ENCODE measurements at regions not wholly inside any gene's neighbourhood (a gene's known extent, or its start where the extent isn't known, plus 50 kb on each side); places are given as distances from the start of the nearest gene placed in this dataset.

- intact Hi-C loops (cut with micrococcal nuclease) = no loop called here
- no peak overlapping the region for H3K4me3 ChIP-seq
- H3K79me2 ChIP-seq (ENCODE audit: control insufficient read depth, insufficient read depth, low read length) = no peaks in the 10 kb centered on the region
- H3K27me3 ChIP-seq (ENCODE audit: control insufficient read depth in 2 of 2, insufficient read depth in 2 of 2, low read length in 2 of 2) = peaks cover 0 to 3% of the 10 kb centered on the region in 2 experiments; a peak in 1 of 5 replicates
- no peaks in the 10 kb centered on the region for H4K20me1 ChIP-seq (replicated peaks; ENCODE audit: control insufficient read depth, insufficient read depth, low read length)
- no peak overlapping the region for H3K4me2 ChIP-seq (ENCODE audit: insufficient read depth, low read length)
- FAIRE-seq = no peak
- DNase-seq (ENCODE audit: extremely low read depth in 1 of 4, low spot score in 3 of 4) = no peak
- H3K9me3 ChIP-seq (replicated peaks; ENCODE audit: control insufficient read depth, insufficient read depth, low read depth, low read length) = no peaks in the 10 kb centered on the region
- H3K4me1 ChIP-seq (replicated peaks in 1 of 2; ENCODE audit: control insufficient read depth in 2 of 2, insufficient read depth in 2 of 2, low read length in 2 of 2) = no peaks in the 10 kb centered on the region
- no peak for ATAC-seq
- H2AFZ ChIP-seq (ENCODE audit: low read depth, low read length) = no peak overlapping the region
- BruUV-seq (replicated peaks) = no TSS peak
- ChIA-PET POLR2A (interaction anchor here (1.0 kb wide), 1 partner anchor 19 kb away, joined by 3 read pairs; no protein-coding TSS in a partner anchor), CTCF (ENCODE audit: low intra/inter-chr PET ratio) (no interaction called here)
- H3K27ac ChIP-seq (ENCODE audit: extremely low read depth, low read depth, low read length) = no peak overlapping the region
- no peaks in the 10 kb centered on the region for H3K36me3 ChIP-seq (ENCODE audit: control insufficient read depth, insufficient read depth, low read length)
- no peak for TF ChIP-seq RFX5 (IDR thresholded peaks at IDR 0.05; ENCODE audit: low read depth, low read length)
- TF ChIP-seq ZNF253 (CRISPR knock-in tag; conservative IDR thresholded peaks at IDR 0.05) = no peak
- TF ChIP-seq CHD4 (IDR thresholded peaks at IDR 0.05; ENCODE audit: insufficient read depth, insufficient replicate concordance, low read depth, low read length, poor library complexity, severe bottlenecking) = no peak
- TF ChIP-seq PYGO2 (tag; IDR thresholded peaks at IDR 0.05) = no peak
- no peak overlapping the region for H3K9ac ChIP-seq (ENCODE audit: insufficient read depth in 1 of 2, low read depth in 2 of 2, low read length in 2 of 2)
- no peaks in the 10 kb centered on the region for H3K9me1 ChIP-seq (ENCODE audit: control insufficient read depth, insufficient read depth, low read length)
- in situ Hi-C loops (cut with MboI) = no loop called here
- WGBS (ENCODE audit: insufficient coverage, low coverage, missing lambda C conversion rate) = 0% methylated on average over 2 of the region's 2 CpGs
These were observed 790.5 kb upstream of the ID2 start for GRCh38 chr2:7891312-7891711.

GRCh38 chr2:7895289-7895688 is 786.6 kb upstream of the ID2 start:
- CTCF ChIA-PET (ENCODE audit: low intra/inter-chr PET ratio) = no interaction called here
- no peaks in the 10 kb centered on the region for H3K36me3 ChIP-seq (ENCODE audit: control insufficient read depth, insufficient read depth, low read length)
- H3K27me3 ChIP-seq (ENCODE audit: control insufficient read depth in 2 of 2, insufficient read depth in 2 of 2, low read length in 2 of 2) = no peaks in the 10 kb centered on the region; a peak in 1 of 5 replicates
- ATAC-seq = no peak
- no peaks in the 10 kb centered on the region for H3K4me1 ChIP-seq (replicated peaks in 1 of 2; ENCODE audit: control insufficient read depth in 2 of 2, insufficient read depth in 2 of 2, low read length in 2 of 2)
- no peak overlapping the region for H3K27ac ChIP-seq (ENCODE audit: extremely low read depth, low read depth, low read length)
- POLR2A ChIA-PET = no interaction called here
- TF ChIP-seq ZNF668 (CRISPR knock-in tag; IDR thresholded peaks at IDR 0.05) (no peak), THRA (IDR thresholded peaks at IDR 0.05) (no peak)
- TF ChIP-seq, protein P1, sequence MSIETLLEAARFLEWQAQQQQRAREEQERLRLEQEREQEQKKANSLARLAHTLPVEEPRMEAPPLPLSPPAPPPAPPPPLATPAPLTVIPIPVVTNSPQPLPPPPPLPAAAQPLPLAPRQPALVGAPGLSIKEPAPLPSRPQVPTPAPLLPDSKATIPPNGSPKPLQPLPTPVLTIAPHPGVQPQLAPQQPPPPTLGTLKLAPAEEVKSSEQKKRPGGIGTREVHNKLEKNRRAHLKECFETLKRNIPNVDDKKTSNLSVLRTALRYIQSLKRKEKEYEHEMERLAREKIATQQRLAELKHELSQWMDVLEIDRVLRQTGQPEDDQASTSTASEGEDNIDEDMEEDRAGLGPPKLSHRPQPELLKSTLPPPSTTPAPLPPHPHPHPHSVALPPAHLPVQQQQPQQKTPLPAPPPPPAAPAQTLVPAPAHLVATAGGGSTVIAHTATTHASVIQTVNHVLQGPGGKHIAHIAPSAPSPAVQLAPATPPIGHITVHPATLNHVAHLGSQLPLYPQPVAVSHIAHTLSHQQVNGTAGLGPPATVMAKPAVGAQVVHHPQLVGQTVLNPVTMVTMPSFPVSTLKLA (conservative IDR thresholded peaks at IDR 0.05) = no peak
- WGBS (ENCODE audit: insufficient coverage, low coverage, missing lambda C conversion rate) = 0% methylated on average over 3 of the region's 3 CpGs
- no peak for FAIRE-seq
- no TSS peak for BruUV-seq (replicated peaks)
- DNase-seq (ENCODE audit: extremely low read depth in 1 of 4, low spot score in 3 of 4) = no peak
- no peaks in the 10 kb centered on the region for H3K9me1 ChIP-seq (ENCODE audit: control insufficient read depth, insufficient read depth, low read length)
- H2AFZ ChIP-seq (ENCODE audit: low read depth, low read length) = no peak overlapping the region
- H3K4me2 ChIP-seq (ENCODE audit: insufficient read depth, low read length) = no peak overlapping the region
- in situ Hi-C loops (cut with MboI) (no loop called here), intact Hi-C loops (cut with micrococcal nuclease) (no loop called here)
- no peaks in the 10 kb centered on the region for H3K9me3 ChIP-seq (replicated peaks; ENCODE audit: control insufficient read depth, insufficient read depth, low read depth, low read length)
- no peaks in the 10 kb centered on the region for H3K79me2 ChIP-seq (ENCODE audit: control insufficient read depth, insufficient read depth, low read length)
- H3K9ac ChIP-seq (ENCODE audit: insufficient read depth in 1 of 2, low read depth in 2 of 2, low read length in 2 of 2) = no peak overlapping the region
- no peak overlapping the region for H3K4me3 ChIP-seq
- no peaks in the 10 kb centered on the region for H4K20me1 ChIP-seq (replicated peaks; ENCODE audit: control insufficient read depth, insufficient read depth, low read length)

Data from K562 (cell line).